Ammon's horn (tissue), 1 donor: ENCODE measurements at regions not wholly inside any gene's neighbourhood (a gene's known extent, or its start where the extent isn't known, plus 50 kb on each side); places are given as distances from the start of the nearest gene placed in this dataset.

ENCODE experiments used
- DNase-seq: peaks from one replicate; pipeline ENCODE4 v3.0.0-alpha.2; 2016; ENCODE audit warnings: low spot score

DNA sequence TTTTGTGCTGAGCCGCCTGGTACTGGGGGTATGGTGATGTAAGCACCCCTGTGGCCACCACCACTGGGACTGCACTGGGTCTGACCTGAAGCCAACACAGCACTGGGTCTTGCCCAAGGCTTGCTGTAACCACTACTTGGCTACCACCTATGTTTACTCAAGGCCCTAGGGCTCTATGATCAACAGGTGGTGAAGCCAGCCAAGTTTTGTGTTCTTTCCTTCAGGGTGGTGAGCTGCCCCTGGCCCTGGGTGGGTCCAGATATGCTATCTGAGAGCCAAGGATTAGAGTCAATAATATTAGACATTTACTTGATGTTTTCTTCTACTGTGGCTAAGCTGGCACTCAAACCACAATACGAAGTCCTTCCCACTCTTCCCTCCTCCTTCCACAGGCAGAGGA, 55.1 kb upstream of the PAGE4 start:
- no peak for DNase-seq

DNA sequence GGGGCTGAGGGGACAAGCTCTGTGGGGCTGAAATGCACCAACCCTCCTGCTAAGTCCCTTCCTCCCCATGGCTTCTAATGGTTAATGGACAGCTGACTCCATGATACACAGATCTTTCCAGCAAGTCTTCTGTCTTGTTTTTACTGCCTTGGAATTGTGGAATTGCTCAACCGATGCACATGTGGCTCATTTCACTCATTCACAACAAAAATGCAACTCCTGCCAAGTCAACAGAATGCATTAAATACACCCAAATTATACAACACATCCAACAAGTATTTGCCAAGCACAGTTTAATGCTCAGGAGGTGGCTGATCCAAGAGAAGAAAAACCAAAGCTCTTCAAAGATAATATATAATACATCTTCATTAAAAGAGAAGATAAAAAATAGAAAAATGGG, 61.9 kb upstream of the PAGE4 start:
- DNase-seq = peak; percentile 14

DNA sequence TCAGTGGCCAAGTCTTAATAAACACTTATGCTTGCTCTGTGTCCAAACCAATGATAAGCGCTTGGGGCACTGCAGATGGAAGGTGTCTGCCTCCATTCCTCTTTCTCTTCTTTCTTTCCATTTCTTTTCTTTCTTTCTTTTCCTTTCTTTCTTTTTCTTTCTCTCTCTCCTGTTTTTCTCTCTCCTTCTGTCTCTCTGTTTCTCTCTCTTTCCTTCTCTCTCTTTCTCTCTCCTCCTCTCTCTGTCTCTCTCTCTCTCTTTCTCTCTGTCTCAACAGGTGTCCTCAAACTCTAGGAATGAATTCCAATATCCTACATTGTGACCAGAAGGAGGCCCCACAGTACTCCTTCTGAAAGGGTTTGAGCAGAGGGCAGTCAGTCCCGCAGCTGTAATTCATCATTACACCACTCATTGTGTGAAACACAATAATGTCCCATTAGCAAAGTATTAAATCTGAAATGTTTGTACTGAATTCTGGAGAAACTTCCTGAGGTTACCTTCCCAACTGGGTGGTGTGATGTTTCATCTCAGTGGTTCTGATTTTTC, 66.5 kb upstream of the PAGE1 start:
- DNase-seq = no peak

GRCh38 chrX:49761481-49761880, 65.7 kb upstream of the PAGE1 start:
- DNase-seq = peak; percentile 4

DNA sequence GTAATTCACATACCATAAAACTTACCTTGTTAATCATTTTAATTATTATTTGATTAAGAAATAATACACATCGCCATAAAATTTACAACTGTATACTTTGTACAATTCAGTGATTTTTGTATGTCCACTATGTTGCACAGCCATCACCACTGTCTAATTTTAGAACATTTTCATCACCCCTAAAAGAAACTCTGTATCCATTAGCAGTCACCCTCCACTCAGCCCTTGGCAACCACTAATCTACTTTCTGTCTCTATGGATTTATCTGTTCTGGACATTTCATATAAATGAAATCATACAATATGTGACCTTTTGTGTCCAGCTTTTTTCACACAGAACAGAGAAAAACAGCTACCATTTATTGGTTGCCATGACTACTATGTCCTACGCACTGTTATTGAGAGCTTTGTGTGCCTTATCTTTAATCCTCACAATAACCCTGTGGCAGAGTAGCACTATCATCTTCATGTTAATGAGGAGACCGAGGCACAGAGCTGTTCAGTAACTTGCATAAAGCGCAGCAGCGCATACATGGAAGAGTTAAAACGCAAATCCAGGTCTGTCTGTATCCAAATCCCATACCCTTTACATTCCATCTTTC, 64.6 kb upstream of the PAGE1 start:
- DNase-seq = peak; percentile 1

DNA sequence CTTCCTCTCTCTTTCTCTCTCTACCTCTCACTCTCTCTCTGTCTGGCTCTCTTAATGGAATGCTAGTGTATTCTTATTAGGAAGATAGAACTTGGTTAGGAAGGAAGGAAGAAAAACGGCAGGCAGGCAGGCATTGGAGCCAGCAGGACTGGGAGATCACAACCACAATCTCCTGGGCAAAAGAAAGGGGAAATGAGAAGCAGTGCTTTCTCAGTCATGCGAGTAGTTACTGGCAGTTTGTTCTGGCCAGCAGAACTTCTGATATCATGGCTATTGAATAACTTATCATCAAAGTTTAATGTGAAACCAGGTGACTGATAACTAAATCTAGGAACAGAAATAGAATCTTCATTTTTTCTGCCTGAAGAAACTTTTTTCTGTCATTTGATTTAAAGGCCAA, 60.9 kb upstream of the PAGE1 start:
- no peak for DNase-seq

- peak; percentile 29 for DNase-seq
Measured at GRCh38 chrX:49754233-49754857, 58.6 kb upstream of the PAGE1 start.

- DNase-seq = no peak
Measured at GRCh38 chrX:49753691-49754090, 57.9 kb upstream of the PAGE1 start.

- no peak for DNase-seq
Measured at GRCh38 chrX:49748211-49748956, 52.6 kb upstream of the PAGE1 start.

- no peak for DNase-seq
Measured at GRCh38 chrX:49746306-49746705, 50.5 kb upstream of the PAGE1 start.
